ENCODE measurements at regions not wholly inside any gene's neighbourhood (a gene's known extent, or its start where the extent isn't known, plus 50 kb on each side); places are given as distances from the start of the nearest gene placed in this dataset.
"Not testable (repeated sequence)": the region's sequence is repeated elsewhere in the genome, so short reads cannot be mapped to it uniquely, and the experiment has no call there.

GRCh38 chr18:66995270-66995669, 391.4 kb upstream of the CDH19 start:
- DNase-seq: no peak

- no peak for DNase-seq
Measured at GRCh38 chr18:66994790-66995189, 390.9 kb upstream of the CDH19 start.

GRCh38 chr18:66993492-66993891, 389.6 kb upstream of the CDH19 start:
- DNase-seq: no peak

DNA sequence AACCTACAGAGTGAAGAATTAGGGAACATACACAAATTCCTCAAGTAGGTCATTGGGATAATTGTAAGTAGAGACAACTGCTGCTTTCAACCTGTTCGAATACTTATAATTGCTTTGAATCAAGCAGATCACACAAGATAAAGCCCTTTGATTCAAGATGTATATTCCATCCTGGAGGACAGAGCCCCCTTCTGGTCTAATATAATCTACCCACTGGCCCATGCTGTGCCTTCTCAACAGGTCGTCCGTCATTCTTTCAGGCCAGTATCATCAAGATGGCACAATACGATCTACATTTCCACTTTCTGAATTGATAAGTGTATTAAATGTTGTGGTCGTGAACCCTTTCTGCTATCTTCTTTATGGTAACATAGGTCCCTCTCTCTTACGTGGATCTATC, 387.0 kb upstream of the CDH19 start:
- no peak for DNase-seq

- no peak for DNase-seq
Measured at GRCh38 chr18:66979009-66979408, 375.1 kb upstream of the CDH19 start.

DNA sequence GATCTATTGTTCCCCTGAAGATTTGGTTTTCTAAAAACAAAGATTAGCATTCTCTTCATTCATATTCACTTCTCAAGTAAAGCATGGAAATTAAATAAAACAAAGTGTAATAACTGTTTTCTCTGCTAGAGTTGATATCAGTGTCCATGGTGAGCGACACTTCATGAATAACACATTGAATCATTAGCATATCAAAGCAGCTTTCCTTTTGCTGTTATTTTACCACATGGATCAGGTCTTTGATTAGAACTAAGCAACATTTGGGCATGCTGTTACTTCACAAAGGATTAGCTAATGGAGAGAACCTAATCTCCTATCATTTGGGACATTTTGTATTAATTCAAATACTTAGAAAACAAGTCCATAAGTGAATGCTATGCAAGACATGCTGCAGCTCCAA, 368.8 kb upstream of the CDH19 start:
- DNase-seq: no peak

GRCh38 chr18:66971960-66972359, 368.1 kb upstream of the CDH19 start:
- DNase-seq: no peak

- DNase-seq: no peak
Measured at GRCh38 chr18:66966171-66966570, 362.3 kb upstream of the CDH19 start.

- no peak for DNase-seq
Measured at GRCh38 chr18:66958309-66958708, 354.4 kb upstream of the CDH19 start.

DNA sequence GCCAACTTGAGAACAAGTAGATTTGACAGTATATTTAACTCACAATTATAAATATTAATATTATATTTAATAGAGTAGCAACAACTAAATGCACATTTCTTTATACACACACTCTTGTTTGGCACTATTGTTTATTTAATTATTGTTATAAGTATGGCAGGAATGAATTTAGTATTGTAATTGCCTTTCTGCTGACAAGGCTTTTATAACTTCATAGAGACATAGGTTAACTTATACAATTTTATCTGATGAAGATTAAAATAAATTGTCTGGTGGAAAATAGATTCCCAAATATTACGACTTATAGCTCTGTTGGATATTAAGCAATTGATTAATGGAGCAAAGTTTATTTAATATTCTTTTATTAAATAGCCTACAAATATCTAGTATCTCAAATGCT, 347.9 kb upstream of the CDH19 start:
- DNase-seq: no peak

GRCh38 chr18:66949419-66949818, 345.5 kb upstream of the CDH19 start:
- no peak for DNase-seq

DNA sequence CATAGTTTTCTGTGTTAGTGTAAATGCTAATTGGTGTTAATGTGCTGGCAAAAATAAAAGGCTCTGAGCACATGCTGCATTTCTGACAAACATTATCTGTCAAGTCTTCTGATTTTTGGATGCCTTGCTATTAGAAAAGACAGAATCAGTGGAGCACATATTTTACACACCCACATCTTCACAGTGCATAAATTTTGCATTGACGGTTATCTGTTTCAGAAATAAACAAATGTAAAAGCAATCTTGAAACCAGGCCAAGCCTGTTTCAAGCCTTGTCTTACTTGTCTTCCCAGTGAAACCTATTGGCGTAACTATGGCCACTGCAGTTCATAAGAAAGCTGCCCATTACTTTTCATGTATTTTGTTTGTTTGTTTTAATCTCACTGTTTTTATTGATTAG, 333.7 kb upstream of the CDH19 start:
- no peak for DNase-seq

DNA sequence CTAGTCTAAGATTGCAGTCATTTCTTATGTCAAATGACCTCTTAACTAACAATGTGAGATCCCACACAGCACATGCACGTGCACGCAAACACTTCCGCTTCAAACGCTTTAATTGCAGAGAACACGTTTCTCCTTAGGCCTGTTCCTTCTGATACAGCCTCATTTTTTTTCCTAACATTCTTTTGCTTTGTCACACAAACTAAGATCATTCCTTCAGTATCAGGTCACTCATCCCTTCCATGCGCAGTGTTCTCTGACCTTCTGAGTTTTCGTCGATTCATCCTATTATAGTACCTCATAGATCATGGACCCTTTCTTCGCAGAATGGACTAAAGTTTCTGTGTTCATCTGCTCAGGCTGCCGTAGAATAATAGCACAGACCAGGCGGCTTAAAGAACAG, 327.1 kb upstream of the CDH19 start:
- DNase-seq: no peak

DNA sequence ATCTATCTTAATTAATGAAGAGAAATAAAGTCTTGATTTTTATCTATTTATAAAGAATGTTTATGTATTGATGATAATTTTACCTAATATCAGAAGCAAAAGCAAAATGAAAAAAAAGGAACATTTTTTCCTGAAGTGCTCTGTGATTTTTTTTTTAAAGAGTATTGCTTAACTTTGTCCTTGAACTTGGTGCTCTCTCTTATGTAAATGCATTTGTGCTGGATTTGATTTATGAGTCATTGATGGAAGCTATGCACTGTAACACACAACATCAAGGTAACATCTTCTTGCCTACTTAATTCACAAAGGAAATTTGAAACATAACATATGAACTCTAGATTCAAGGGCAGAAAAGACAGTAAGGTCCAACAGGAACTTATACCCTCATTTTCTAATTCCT, 312.9 kb upstream of the CDH19 start:
- DNase-seq: no peak

GRCh38 chr18:66900837-66901236, 296.9 kb upstream of the CDH19 start:
- DNase-seq: no peak

- DNase-seq: no peak
Measured at GRCh38 chr18:66895631-66896030, 291.7 kb upstream of the CDH19 start.

DNA sequence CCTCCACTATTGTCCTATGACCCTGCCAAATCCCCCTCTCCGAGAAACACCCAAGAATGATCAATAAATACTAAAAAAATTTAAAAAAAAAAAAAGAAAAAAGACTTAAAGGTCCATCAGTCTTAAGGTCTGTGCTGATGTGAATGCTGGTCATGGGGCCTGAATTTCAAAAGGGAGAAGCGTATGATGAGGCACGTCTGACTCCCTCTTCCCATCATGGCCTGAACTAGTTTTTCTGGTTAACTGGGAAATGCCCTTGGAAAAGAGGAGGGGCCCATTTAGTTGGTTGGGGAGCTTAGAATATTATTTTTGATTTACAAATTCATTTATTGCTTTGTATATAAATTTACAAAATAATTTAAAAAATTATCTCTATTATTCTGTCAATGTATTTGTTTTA, 291.0 kb upstream of the CDH19 start:
- DNase-seq: no peak

DNA sequence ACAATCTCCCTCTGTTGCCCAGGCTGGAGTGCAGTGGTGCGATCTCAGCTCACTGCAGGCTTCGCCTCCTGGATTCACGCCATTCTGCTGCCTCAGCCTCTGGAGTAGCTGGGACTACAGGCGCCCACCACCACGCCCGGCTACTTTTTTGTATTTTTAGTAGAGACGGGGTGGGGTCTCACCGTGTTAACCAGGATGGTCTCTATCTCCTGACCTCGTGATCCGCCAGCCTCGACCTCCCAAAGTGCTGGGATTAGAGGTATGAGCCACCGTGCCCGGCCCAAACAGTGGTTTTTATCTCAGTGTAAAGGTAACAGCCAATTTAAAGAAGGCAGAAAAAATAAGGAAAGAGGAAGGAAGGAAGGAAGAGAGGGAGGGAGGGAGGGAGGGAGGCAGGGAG, 288.5 kb upstream of the CDH19 start:
- DNase-seq: not testable (repeated sequence)

DNA sequence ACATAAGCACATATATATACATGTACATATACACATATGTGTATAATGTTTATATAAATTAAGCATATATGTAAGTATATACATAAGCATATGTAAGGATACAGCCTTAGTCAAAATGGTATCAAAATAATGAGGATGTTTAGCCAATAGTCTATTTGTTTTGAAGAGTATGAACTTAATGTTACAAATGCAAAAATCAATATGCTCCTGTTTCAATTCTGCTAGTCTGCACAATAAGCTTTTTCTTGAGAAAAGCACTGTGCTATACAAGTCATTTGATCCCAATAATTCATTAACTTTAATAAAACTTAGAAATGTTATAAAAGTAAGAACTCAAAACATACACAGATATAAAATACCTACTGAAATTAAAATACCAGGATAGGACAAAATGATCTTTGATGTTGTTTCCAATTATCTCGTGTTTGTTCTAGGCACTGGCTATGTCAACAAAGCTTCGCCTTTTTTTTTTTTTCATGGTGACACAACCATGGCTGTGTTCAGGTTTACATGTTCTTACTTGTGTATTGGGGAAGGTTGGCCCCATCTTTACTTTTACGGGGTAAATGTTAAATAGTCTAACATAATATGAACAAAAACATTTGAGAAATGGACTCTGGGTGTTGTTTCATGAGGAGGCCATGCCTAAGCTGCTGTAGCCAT, 271.1 kb upstream of the CDH19 start:
- no peak for DNase-seq

DNA sequence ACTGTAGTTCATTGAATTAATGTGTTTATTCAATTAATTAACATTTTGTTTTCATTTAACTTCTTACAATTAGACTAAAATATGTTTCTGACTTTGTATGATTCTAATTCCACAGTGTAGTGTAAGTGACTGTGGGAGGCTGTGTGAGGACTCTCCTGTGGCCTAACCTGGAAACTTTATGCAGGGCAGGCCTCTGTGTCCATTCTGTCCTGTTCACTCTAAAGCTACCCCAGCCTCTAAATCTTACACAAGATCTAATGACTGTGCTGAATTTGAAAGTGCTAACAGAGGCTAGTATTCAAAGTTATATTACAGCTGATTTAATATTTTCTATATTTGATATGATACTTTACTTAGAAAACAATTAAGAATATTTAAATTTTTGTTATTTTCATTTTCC, 270.5 kb upstream of the CDH19 start:
- DNase-seq: no peak

DNA sequence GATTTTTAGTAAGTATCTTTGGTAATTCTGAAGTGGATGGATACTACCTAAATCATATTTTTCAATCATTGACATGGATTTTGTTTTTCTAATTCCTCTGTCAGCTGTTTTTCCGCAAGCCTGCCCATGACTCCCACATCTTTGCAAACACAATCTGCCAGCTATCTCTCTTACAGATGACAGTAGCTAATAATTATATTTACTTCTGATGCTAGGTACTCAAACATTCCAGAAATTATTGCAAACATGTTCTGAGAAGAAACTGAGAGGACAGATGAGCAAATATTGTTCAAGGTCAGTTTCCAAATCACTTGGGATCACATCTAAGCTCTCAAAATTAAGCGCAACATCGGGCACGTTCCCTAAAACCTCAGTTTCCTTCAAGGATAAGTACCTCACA, 270.0 kb upstream of the CDH19 start:
- no peak for DNase-seq

DNA sequence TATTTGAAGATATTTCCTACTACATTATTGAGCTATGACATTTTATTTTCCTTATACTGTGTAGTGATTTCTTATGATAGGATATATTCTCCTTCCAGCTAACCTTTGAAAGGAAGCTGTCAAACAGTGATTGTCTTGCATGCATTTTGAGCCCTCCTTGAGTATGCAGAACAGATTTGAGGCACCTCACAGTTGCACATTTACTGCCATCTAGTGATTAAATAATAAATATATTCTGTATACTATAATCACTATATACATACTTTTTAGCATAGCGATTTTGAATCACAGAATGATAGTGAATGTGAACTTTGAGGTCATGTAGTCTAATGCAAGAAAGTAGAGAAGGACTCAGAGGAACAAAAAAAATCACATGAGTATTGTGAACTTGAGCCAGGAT, 268.4 kb upstream of the CDH19 start:
- no peak for DNase-seq

GRCh38 chr18:66867653-66868052, 263.8 kb upstream of the CDH19 start:
- no peak for DNase-seq

DNA sequence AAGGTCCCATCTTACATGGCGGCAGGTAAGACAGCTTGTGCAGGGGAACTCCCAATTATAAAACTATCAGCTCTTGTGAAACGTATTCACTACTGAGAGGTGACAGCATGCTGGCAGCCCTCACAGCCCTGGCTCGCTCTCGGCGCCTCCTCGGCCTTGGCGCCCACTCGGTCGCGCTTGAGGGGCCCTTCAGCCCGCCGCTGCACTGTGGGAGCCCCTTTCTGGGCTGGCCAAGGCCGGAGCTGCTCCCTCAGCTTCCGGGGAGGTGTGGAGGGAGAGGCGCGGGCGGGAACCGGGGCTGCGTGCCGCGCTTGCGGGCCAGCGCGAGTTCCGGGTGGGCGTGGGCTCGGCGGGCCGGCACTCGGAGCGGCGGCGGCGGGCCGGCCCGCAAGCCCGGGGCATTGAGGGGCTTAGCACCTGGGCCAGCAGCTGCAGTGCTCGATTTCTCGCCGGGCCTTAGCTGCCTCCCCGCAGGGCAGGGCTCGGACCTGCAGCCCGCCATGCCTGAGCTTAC, 262.6 kb upstream of the CDH19 start:
- not testable (repeated sequence) for DNase-seq

DNA sequence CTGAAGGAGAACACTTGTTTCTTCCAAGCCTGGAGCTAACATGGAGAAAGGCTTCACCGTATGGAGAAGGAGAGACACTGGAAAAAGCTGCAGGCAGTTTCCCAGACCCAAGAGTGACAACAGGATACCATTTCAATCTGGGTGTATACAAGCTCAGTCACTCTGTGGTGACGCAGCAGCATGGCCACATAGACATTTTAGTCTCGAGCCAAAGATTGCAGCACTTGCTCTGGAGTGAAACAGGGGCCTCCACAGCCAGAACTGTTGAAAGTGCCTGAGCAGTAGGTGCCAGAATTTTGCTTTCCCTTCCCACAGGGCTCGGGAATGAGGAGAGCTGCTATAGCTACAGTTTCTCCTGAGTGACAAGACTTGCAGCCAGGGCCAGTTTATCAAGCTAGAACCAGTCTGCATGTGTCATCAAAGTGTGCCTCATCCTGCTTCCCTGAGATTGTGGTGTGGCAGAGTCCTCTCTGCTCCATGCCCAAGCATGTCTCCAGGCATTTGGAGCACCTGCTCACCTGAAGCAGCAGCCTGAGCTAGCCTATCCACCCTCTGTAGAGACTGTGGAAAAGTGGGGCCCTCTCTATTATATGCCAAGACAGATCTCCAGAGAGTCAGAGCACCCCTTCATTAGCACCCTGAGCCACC, 234.6 kb upstream of the CDH19 start:
- DNase-seq: no peak

Measured in CD4-positive, alpha-beta T cell treated with Interleukin-12 subunit alpha and Interleukin-12 subunit beta, for 1 hour (primary cell).